ENCODE measurements at regions not wholly inside any gene's neighbourhood (a gene's known extent, or its start where the extent isn't known, plus 50 kb on each side); places are given as distances from the start of the nearest gene placed in this dataset.

GRCh38 chr16:11401161-11402050, 56.1 kb downstream of the RMI2 start:
- Histone ChIP-seq H3K4me1 (ENCODE audit: control insufficient read depth, insufficient read depth, low read length, unreplicated experiment) (no peaks in the 10 kb centered on the region), H3K79me2 (ENCODE audit: control insufficient read depth, insufficient read depth, low read length, unreplicated experiment) (no peaks in the 10 kb centered on the region), H3K27me3 (ENCODE audit: insufficient read depth, low read length) (no peaks in the 10 kb centered on the region), H3K27ac (ENCODE audit: low read depth, low read length) (no peak overlapping the region), H3K36me3 (ENCODE audit: insufficient read depth, low read length) (no peaks in the 10 kb centered on the region), H2AFZ (ENCODE audit: low read length, unreplicated experiment) (no peak overlapping the region), H3K4me3 (ENCODE audit: low read depth, low read length) (no peak overlapping the region)

DNA sequence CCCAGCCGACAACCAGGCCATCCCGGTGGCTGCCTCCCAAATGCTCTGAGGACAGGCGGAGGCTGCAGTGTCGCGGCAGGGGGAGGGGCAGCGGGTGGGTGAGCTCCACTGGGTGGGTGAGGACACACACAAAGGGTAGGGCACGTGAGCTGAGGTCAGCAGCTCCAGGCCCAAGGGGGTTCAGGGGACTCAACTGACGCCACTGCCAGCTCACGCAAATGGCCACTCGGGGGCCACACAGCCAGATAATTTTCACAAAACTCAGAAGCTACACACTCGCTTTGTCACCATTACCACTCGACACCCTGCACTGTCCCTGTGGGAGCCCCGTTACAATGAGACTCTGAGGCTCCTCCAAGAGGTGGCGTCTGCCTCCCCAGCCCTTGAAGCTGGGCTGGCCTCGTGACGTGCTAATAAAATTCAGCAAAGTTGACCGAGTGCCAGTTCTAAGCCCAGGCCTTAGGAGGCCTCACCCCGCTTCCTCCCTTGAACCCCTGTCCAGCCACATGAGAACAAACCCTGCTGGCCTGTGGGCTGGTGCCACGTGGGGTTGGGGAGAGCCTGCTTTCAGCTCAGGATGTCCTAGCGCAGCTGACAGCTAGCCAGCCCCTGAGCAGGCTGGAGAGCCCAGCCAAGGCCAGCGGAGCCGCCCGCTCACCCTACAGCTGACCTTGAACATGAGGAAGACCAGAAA, 56.9 kb downstream of the RMI2 start:
- Histone ChIP-seq H3K79me2 (ENCODE audit: control insufficient read depth, insufficient read depth, low read length, unreplicated experiment) (no peaks in the 10 kb centered on the region), H3K27ac (ENCODE audit: low read depth, low read length) (no peak overlapping the region), H2AFZ (ENCODE audit: low read length, unreplicated experiment) (no peak overlapping the region), H3K27me3 (ENCODE audit: insufficient read depth, low read length) (no peaks in the 10 kb centered on the region), H3K36me3 (ENCODE audit: insufficient read depth, low read length) (no peaks in the 10 kb centered on the region), H3K4me3 (ENCODE audit: low read depth, low read length) (no peak overlapping the region), H3K4me1 (ENCODE audit: control insufficient read depth, insufficient read depth, low read length, unreplicated experiment) (no peaks in the 10 kb centered on the region)

GRCh38 chr16:11402745-11403533, 57.7 kb downstream of the RMI2 start:
- no peaks in the 10 kb centered on the region for H3K36me3 ChIP-seq (ENCODE audit: insufficient read depth, low read length)
- no peak overlapping the region for H3K4me3 ChIP-seq (ENCODE audit: low read depth, low read length)
- H2AFZ ChIP-seq (ENCODE audit: low read length, unreplicated experiment), result no peak overlapping the region
- no peaks in the 10 kb centered on the region for H3K79me2 ChIP-seq (ENCODE audit: control insufficient read depth, insufficient read depth, low read length, unreplicated experiment)
- no peaks in the 10 kb centered on the region for H3K27me3 ChIP-seq (ENCODE audit: insufficient read depth, low read length)
- H3K4me1 ChIP-seq (ENCODE audit: control insufficient read depth, insufficient read depth, low read length, unreplicated experiment), result no peaks in the 10 kb centered on the region
- no peak overlapping the region for H3K27ac ChIP-seq (ENCODE audit: low read depth, low read length)

GRCh38 chr16:11403534-11403795, 58.2 kb downstream of the RMI2 start:
- Histone ChIP-seq H3K27me3 (ENCODE audit: insufficient read depth, low read length) (no peaks in the 10 kb centered on the region), H3K27ac (ENCODE audit: low read depth, low read length) (no peak overlapping the region), H2AFZ (ENCODE audit: low read length, unreplicated experiment) (no peak overlapping the region), H3K4me3 (ENCODE audit: low read depth, low read length) (no peak overlapping the region), H3K36me3 (ENCODE audit: insufficient read depth, low read length) (no peaks in the 10 kb centered on the region), H3K79me2 (ENCODE audit: control insufficient read depth, insufficient read depth, low read length, unreplicated experiment) (no peaks in the 10 kb centered on the region), H3K4me1 (ENCODE audit: control insufficient read depth, insufficient read depth, low read length, unreplicated experiment) (peaks cover 2% of the 10 kb centered on the region)

DNA sequence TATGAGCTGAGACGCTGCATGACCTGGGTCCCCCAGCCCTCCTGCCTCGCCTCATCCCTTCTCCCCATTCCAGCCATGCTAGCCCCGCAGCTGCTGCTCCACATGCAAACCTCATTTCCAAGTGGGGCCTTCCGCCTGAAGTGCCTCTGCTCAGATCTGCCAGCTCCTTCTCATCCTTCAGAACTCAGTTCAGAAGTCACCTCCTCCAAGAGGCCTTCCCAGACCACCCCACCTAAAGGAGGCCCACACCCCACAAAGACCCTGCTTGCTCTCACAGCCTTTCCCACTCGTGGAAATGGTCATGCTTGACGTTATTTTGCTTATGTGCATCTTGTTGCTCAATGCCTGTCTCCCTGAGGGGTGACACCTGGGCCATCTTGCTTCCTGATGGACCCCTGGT, 58.7 kb downstream of the RMI2 start:
- H3K27ac ChIP-seq (ENCODE audit: low read depth, low read length), result no peak overlapping the region

DNA sequence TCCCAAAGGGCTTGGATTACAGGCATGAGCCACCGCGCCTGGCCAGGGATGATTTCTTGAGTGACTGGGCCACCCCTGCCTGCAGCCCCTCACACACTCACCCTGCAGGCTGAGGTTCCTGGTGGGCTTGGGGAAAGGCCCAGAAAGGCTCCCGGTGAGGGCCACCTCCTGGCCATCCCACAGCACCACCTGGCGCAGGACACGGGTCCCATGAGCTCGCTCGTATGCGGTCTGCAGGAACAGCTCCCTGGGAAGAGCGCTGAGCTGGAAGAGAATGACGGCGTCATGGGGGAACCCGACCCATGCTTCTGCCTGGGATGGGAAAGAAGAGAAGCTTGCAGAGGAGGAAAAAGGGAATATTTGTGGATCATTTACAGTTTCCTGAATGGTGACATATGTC, 59.3 kb downstream of the RMI2 start:
- Histone ChIP-seq H3K27ac (ENCODE audit: low read depth, low read length) (no peak overlapping the region), H2AFZ (ENCODE audit: low read length, unreplicated experiment) (no peak overlapping the region), H3K4me3 (ENCODE audit: low read depth, low read length) (no peak overlapping the region), H3K79me2 (ENCODE audit: control insufficient read depth, insufficient read depth, low read length, unreplicated experiment) (no peaks in the 10 kb centered on the region), H3K4me1 (ENCODE audit: control insufficient read depth, insufficient read depth, low read length, unreplicated experiment) (peaks cover 11% of the 10 kb centered on the region), H3K27me3 (ENCODE audit: insufficient read depth, low read length) (no peaks in the 10 kb centered on the region), H3K36me3 (ENCODE audit: insufficient read depth, low read length) (no peaks in the 10 kb centered on the region)

More for the DNA sequence above, 58.7 kb downstream of the RMI2 start:
- Histone ChIP-seq H3K4me3 (ENCODE audit: low read depth, low read length) (no peak overlapping the region), H3K79me2 (ENCODE audit: control insufficient read depth, insufficient read depth, low read length, unreplicated experiment) (no peaks in the 10 kb centered on the region), H2AFZ (ENCODE audit: low read length, unreplicated experiment) (no peak overlapping the region), H3K36me3 (ENCODE audit: insufficient read depth, low read length) (no peaks in the 10 kb centered on the region), H3K4me1 (ENCODE audit: control insufficient read depth, insufficient read depth, low read length, unreplicated experiment) (peaks cover 6% of the 10 kb centered on the region), H3K27me3 (ENCODE audit: insufficient read depth, low read length) (no peaks in the 10 kb centered on the region)

DNA sequence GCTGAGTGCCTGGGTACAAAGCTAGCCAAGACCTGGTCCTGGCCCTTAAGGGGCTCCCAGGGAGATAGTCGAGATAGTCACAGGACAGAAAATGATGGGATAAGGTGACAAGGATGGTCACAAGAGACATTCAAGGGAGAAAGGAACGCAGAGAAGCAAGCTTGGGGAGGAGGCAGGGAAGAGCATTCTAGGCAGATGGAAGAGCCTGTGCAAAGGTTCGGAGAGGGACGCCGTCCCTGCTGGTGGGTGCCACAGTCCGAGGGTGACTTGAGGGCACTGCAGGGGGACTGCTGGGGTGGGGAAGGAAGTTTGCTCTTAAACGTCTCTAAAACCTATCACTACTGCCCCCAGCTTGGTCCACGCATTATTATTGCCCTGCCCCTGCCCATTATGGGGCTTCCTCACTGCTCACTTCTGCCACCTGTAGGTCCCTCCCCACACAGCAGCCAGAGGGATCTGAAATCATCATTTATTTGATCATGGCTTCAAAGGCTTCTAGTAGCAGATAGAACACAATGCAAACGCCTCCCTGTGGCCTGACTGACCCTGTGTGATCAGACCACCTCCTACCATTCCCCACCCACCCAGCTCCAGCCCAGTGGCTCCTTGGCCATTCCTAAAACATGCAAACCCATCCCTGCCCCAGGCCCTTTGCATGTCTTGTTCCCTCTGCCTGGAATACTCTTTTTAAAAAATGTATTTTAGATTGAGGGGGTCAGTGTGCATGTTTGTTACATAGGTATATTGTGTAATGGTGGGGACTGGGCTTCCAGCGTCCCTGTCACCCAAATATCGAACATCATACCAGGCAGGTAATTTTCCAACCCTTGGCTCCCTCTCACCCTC, 60.3 kb downstream of the RMI2 start:
- Histone ChIP-seq H3K4me3 (ENCODE audit: low read depth, low read length) (no peak overlapping the region), H3K79me2 (ENCODE audit: control insufficient read depth, insufficient read depth, low read length, unreplicated experiment) (no peaks in the 10 kb centered on the region), H3K27me3 (ENCODE audit: insufficient read depth, low read length) (no peaks in the 10 kb centered on the region), H3K4me1 (ENCODE audit: control insufficient read depth, insufficient read depth, low read length, unreplicated experiment) (peaks cover 14% of the 10 kb centered on the region), H3K36me3 (ENCODE audit: insufficient read depth, low read length) (no peaks in the 10 kb centered on the region), H3K27ac (ENCODE audit: low read depth, low read length) (no peak overlapping the region), H2AFZ (ENCODE audit: low read length, unreplicated experiment) (no peak overlapping the region)

- no peaks in the 10 kb centered on the region for H3K36me3 ChIP-seq (ENCODE audit: insufficient read depth, low read length)
- H3K27ac ChIP-seq (ENCODE audit: low read depth, low read length), result no peak overlapping the region
- peaks cover 21% of the 10 kb centered on the region for H3K4me1 ChIP-seq (ENCODE audit: control insufficient read depth, insufficient read depth, low read length, unreplicated experiment)
- no peaks in the 10 kb centered on the region for H3K27me3 ChIP-seq (ENCODE audit: insufficient read depth, low read length)
- no peak overlapping the region for H2AFZ ChIP-seq (ENCODE audit: low read length, unreplicated experiment)
- no peaks in the 10 kb centered on the region for H3K79me2 ChIP-seq (ENCODE audit: control insufficient read depth, insufficient read depth, low read length, unreplicated experiment)
- H3K4me3 ChIP-seq (ENCODE audit: low read depth, low read length), result no peak overlapping the region
Observed at GRCh38 chr16:11406177-11406560, 60.9 kb downstream of the RMI2 start.

DNA sequence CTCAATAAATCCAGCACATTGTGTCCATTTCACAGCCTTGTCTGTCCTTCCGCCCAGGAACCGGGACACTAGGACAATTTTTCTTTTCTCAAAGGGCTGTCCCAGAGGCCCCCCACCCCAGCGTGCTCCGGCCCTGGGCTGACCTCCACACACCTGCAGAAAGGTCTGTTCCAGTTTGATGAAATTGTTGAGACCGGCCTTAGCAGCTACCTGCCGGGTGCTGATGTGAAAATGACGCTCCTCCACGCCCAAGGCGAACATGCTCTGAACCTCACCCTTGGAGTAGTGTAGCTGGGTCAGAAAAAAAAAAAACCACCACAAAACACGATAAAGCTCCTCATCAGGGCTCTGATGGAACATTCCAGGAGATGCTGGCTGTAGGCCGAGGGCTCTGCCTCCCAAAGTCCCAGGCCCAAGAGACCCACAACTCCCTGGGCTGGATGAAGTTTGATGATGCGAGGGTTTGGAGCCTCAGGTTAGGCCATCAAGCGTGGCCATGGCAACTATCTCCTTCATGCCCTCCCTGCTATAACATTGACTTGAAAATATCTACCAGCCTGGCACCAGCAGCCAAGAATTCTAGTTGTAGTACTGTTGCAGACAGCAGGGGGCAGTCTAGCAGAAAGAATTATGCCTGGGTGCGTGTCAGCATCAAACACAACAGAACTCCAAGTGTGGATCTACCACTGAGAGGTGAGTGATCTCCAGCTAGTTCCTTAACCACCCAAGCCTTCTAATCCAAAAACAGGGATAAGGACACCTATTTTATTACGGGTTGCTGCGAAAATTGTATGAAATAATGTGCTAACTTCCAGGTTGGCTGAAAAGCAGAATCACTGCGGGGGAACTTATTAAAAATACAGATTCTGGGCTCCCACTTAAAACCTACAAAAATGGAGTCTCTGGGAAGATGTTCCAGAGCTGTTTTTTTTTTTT, 62.1 kb downstream of the RMI2 start:
- no peaks in the 10 kb centered on the region for H3K79me2 ChIP-seq (ENCODE audit: control insufficient read depth, insufficient read depth, low read length, unreplicated experiment)
- no peak overlapping the region for H3K27ac ChIP-seq (ENCODE audit: low read depth, low read length)
- no peaks in the 10 kb centered on the region for H3K27me3 ChIP-seq (ENCODE audit: insufficient read depth, low read length)
- H3K36me3 ChIP-seq (ENCODE audit: insufficient read depth, low read length), result no peaks in the 10 kb centered on the region
- peaks cover 25% of the 10 kb centered on the region for H3K4me1 ChIP-seq (ENCODE audit: control insufficient read depth, insufficient read depth, low read length, unreplicated experiment)
- no peak overlapping the region for H3K4me3 ChIP-seq (ENCODE audit: low read depth, low read length)
- no peak overlapping the region for H2AFZ ChIP-seq (ENCODE audit: low read length, unreplicated experiment)

Data from ACC112 (cell line).